PC-3 (cell line): ENCODE measurements at regions not wholly inside any gene's neighbourhood (a gene's known extent, or its start where the extent isn't known, plus 50 kb on each side); places are given as distances from the start of the nearest gene placed in this dataset.

Source experiments
- ATAC-seq: fragments of 200-7000 bp; cut with Tn5 transposase; 2 replicates; pipeline ENCODE4 v1.9.1; 2020; ENCODE audit warnings: mild to moderate bottlenecking, moderate library complexity
- BruUV-seq: library from RNA; stranded (reverse); fragments of 400-500 nt; replicated peaks from 2 replicates; lab custom pipeline; 2021; lab: Mats Ljungman, UMichigan
- CTCF ChIA-PET: fragments of 300-600 bp; sonication (Branson Sonifier 250); formaldehyde crosslinking; loops from one replicate; lab custom pipeline; 2022; ENCODE audit warnings: antibody characterized with exemption; lab: Charles Lee
- POLR2A ChIA-PET: fragments of 300-600 bp; sonication (Branson Sonifier 250); formaldehyde crosslinking; loops from one replicate; lab custom pipeline; 2022; ENCODE audit warnings: antibody characterized with exemption; ENCODE audit not compliant: unreplicated experiment; lab: Charles Lee
- DNase-seq: peaks from one replicate; pipeline ENCODE4 v3.0.0-alpha.2; 2015
- H2AFZ ChIP-seq: fragments of 300-600 bp; sonication (generic); 2 replicates; pipeline ENCODE4 v1.6.0; 2016; ENCODE audit warnings: antibody characterized with exemption, low read length
- H3F3A ChIP-seq: fragments of 300-600 bp; sonication (generic); one replicate; pipeline ENCODE4 v1.6.0; 2017; ENCODE audit warnings: antibody characterized with exemption, low read length, control low read depth, mild to moderate bottlenecking; ENCODE audit not compliant: unreplicated experiment
- H3K27ac ChIP-seq: fragments of 300-600 bp; sonication (generic); 2 replicates; pipeline ENCODE4 v1.5.1; 2016; ENCODE audit warnings: mild to moderate bottlenecking, low read length
- H3K27me3 ChIP-seq: fragments of 300-600 bp; sonication (generic); 2 replicates; pipeline ENCODE4 v1.6.1; 2016; ENCODE audit warnings: low read length, mixed read lengths
- H3K36me3 ChIP-seq: fragments of 300-600 bp; sonication (generic); 2 replicates; pipeline ENCODE4 v1.6.1; 2016; ENCODE audit warnings: low read depth, mixed run types, low read length, mixed read lengths
- H3K4me1 ChIP-seq: fragments of 300-600 bp; sonication (generic); 2 replicates; pipeline ENCODE4 v1.5.1; 2016; ENCODE audit warnings: low read length; ENCODE audit not compliant: insufficient read depth
- H3K4me2 ChIP-seq: fragments of 300-600 bp; sonication (generic); 2 replicates; pipeline ENCODE4 v1.6.0; 2016; ENCODE audit warnings: low read length
- H3K4me3 ChIP-seq: fragments of 300-600 bp; sonication (generic); 2 replicates; pipeline ENCODE4 v1.5.1; 2016; ENCODE audit warnings: mild to moderate bottlenecking, low read length, mixed read lengths
- H3K79me2 ChIP-seq: fragments of 300-600 bp; sonication (generic); 2 replicates; pipeline ENCODE4 v1.6.1; 2017; ENCODE audit warnings: low read length, mixed read lengths
- H3K9ac ChIP-seq: fragments of 300-600 bp; sonication (generic); 2 replicates; pipeline ENCODE4 v1.6.0; 2016; ENCODE audit warnings: mild to moderate bottlenecking, low read length
- H3K9me2 ChIP-seq: fragments of 300-600 bp; sonication (generic); replicated peaks from 2 replicates; pipeline ENCODE4 v1.6.1; 2016; ENCODE audit warnings: mixed run types, low read length, mixed read lengths
- H3K9me3 ChIP-seq: fragments of 300-600 bp; sonication (generic); 2 replicates; pipeline ENCODE4 v1.6.1; 2016; ENCODE audit warnings: low read length, mixed read lengths
- H4K20me1 ChIP-seq: fragments of 300-600 bp; sonication (generic); 2 replicates; pipeline ENCODE4 v1.6.1; 2016; ENCODE audit warnings: low read length, mixed read lengths
- EZH2 ChIP-seq: fragments of 300-600 bp; sonication (generic); IDR thresholded peaks from one replicate; pipeline ENCODE4 v1.6.1; 2017; ENCODE audit warnings: antibody characterized with exemption, mild to moderate bottlenecking, low read length; ENCODE audit not compliant: unreplicated experiment
- EZH2phosphoT487 ChIP-seq: fragments of 300-600 bp; sonication (generic); IDR thresholded peaks from 2 replicates; pipeline ENCODE4 v1.6.1; 2018; ENCODE audit warnings: mild to moderate bottlenecking, antibody characterized with exemption, low read length, borderline replicate concordance
- intact Hi-C: fragments of 100-400 bp; cut with micrococcal nuclease; formaldehyde crosslinking; loops from 2 replicates; pipeline ENCODE4 v1.9.0; 2023
- TF ChIP-seq, protein P1 (sequence below): fragments of 300-600 bp; sonication (generic); conservative IDR thresholded peaks from 2 replicates; pipeline ENCODE4 v1.5.1; 2017; ENCODE audit warnings: antibody characterized with exemption, low read depth, mild to moderate bottlenecking, low read length

DNA sequence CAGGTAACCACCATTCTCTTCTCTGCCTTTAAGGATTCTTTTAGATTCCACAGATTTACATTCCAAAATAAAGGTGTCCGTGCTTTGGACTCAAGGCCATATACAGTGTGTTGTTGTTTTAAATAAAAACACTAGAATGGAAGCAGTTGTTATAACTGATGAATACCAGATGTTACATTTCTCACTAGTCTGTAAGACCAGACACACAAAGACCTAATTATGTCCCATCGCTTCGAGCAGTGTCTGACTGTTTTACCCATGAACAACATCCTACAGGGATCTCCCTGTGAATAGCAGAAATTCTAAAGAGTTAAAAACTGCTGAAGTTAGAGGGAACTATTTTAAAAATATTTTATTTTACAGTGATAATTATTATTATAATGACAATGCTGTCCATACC, 574.7 kb upstream of the ZP4 start:
- no peak for TF ChIP-seq EZH2phosphoT487
- no peak for TF ChIP-seq EZH2
- TF ChIP-seq, protein P1, sequence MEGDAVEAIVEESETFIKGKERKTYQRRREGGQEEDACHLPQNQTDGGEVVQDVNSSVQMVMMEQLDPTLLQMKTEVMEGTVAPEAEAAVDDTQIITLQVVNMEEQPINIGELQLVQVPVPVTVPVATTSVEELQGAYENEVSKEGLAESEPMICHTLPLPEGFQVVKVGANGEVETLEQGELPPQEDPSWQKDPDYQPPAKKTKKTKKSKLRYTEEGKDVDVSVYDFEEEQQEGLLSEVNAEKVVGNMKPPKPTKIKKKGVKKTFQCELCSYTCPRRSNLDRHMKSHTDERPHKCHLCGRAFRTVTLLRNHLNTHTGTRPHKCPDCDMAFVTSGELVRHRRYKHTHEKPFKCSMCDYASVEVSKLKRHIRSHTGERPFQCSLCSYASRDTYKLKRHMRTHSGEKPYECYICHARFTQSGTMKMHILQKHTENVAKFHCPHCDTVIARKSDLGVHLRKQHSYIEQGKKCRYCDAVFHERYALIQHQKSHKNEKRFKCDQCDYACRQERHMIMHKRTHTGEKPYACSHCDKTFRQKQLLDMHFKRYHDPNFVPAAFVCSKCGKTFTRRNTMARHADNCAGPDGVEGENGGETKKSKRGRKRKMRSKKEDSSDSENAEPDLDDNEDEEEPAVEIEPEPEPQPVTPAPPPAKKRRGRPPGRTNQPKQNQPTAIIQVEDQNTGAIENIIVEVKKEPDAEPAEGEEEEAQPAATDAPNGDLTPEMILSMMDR: no peak
- no peaks in the 10 kb centered on the region for H3K79me2 ChIP-seq
- no peak overlapping the region for H3K27ac ChIP-seq
- peaks cover 3% of the 10 kb centered on the region; the same call in 1 of the 2 replicates for H3K4me1 ChIP-seq
- no peak overlapping the region for H3K4me2 ChIP-seq
- POLR2A ChIA-PET: no interaction called here
- H3K27me3 ChIP-seq: no peaks in the 10 kb centered on the region
- no peaks in the 10 kb centered on the region for H3K9me2 ChIP-seq
- H4K20me1 ChIP-seq: no peaks in the 10 kb centered on the region
- no peak overlapping the region for H3K9ac ChIP-seq
- no peak overlapping the region for H2AFZ ChIP-seq
- intact Hi-C loops: loop anchor here (5.0 kb wide), 1 partner anchor 487 kb away; no protein-coding TSS in a partner anchor
- no peak for ATAC-seq
- H3K4me3 ChIP-seq: no peak overlapping the region
- H3K9me3 ChIP-seq: no peaks in the 10 kb centered on the region
- no TSS peak for BruUV-seq
- CTCF ChIA-PET: no interaction called here
- DNase-seq: no peak
- no peaks in the 10 kb centered on the region for H3F3A ChIP-seq
- no peaks in the 10 kb centered on the region for H3K36me3 ChIP-seq

DNA sequence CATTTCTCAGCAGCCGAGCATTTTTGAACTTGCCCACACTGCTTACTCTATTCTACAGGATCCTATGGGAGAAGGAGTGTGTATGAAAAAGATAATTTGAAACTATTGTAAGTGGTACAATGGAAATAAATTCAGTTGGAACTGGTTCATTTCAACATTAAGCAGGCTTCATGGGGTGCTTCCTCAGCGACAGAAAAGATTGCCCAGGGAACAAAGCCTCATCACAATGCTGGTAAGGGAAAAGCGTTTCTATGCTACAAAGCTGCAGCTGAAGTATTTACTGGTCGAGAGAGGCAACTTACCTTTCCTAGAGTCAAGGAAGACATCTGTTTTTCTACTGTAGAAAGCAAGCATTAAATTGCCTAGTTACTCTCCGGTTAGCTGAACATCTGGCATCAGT, 568.2 kb upstream of the ZP4 start:
- H4K20me1 ChIP-seq: no peaks in the 10 kb centered on the region
- no peaks in the 10 kb centered on the region for H3F3A ChIP-seq
- ChIA-PET POLR2A (no interaction called here), CTCF (no interaction called here)
- intact Hi-C loops: no loop called here
- H3K9me3 ChIP-seq: no peaks in the 10 kb centered on the region
- H3K4me1 ChIP-seq: no peaks in the 10 kb centered on the region
- no peaks in the 10 kb centered on the region for H3K9me2 ChIP-seq
- no peak overlapping the region for H3K4me3 ChIP-seq
- ATAC-seq (no peak), DNase-seq (no peak)
- H2AFZ ChIP-seq: no peak overlapping the region
- TF ChIP-seq EZH2 (no peak), EZH2phosphoT487 (no peak)
- TF ChIP-seq, protein P1: no peak
- H3K4me2 ChIP-seq: no peak overlapping the region
- no peak overlapping the region for H3K9ac ChIP-seq
- H3K79me2 ChIP-seq: no peaks in the 10 kb centered on the region
- no peaks in the 10 kb centered on the region for H3K36me3 ChIP-seq
- H3K27ac ChIP-seq: no peak overlapping the region
- BruUV-seq: no TSS peak
- H3K27me3 ChIP-seq: no peaks in the 10 kb centered on the region

DNA sequence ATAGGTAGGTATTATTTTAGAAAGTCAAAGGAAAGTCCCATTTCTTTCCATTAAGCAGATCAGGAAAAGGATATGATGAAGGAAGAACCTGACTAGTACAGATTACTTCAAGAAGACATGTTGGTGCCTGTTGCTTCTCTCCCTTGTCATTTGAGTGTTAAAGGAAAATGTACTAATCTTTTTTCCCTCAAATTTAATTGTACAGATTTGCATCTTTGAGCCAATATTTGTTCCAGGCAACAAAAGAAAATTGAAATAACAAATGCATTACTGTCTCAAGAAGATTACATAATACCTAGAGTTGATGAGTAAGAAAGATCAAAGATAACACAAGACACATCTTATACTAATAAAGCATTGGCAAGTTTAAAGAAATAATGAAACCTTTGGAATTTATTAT, 566.9 kb upstream of the ZP4 start:
- ATAC-seq: no peak
- ChIA-PET CTCF (no interaction called here), POLR2A (no interaction called here)
- Histone ChIP-seq H3K4me3 (no peak overlapping the region), H3F3A (no peaks in the 10 kb centered on the region), H3K27ac (no peak overlapping the region), H2AFZ (no peak overlapping the region), H3K9me3 (no peaks in the 10 kb centered on the region), H3K27me3 (no peaks in the 10 kb centered on the region), H3K79me2 (no peaks in the 10 kb centered on the region), H4K20me1 (no peaks in the 10 kb centered on the region), H3K9ac (no peak overlapping the region), H3K36me3 (no peaks in the 10 kb centered on the region), H3K9me2 (no peaks in the 10 kb centered on the region), H3K4me2 (no peak overlapping the region), H3K4me1 (no peaks in the 10 kb centered on the region)
- TF ChIP-seq EZH2 (no peak), EZH2phosphoT487 (no peak)
- TF ChIP-seq, protein P1: no peak
- intact Hi-C loops: no loop called here
- no TSS peak for BruUV-seq
- no peak for DNase-seq
